GM23248 (cell line): ENCODE measurements at regions not wholly inside any gene's neighbourhood (a gene's known extent, or its start where the extent isn't known, plus 50 kb on each side); places are given as distances from the start of the nearest gene placed in this dataset.

Experiments
- DNase-seq: peaks from one replicate; pipeline ENCODE4 v3.0.0-alpha.2; 2015
- H2AFZ ChIP-seq: fragments of 200-600 bp; sonication (generic); 2 replicates; pipeline ENCODE4 v1.6.1; 2016; ENCODE audit warnings: antibody characterized with exemption
- H3F3A ChIP-seq: fragments of 200-600 bp; sonication (generic); 2 replicates; pipeline ENCODE4 v1.6.1; 2016; ENCODE audit warnings: mild to moderate bottlenecking, antibody characterized with exemption, mixed run types; ENCODE audit not compliant: insufficient read depth
- H3K27ac ChIP-seq: fragments of 200-600 bp; sonication (generic); 2 replicates; pipeline ENCODE4 v1.5.1; 2016; ENCODE audit warnings: mild to moderate bottlenecking
- H3K27me3 ChIP-seq: fragments of 200-600 bp; sonication (generic); replicated peaks from 2 replicates; pipeline ENCODE4 v1.6.1; 2016; ENCODE audit warnings: mild to moderate bottlenecking; ENCODE audit not compliant: insufficient read depth
- H3K36me3 ChIP-seq: fragments of 200-600 bp; sonication (generic); 2 replicates; pipeline ENCODE4 v1.6.1; 2016; ENCODE audit warnings: low read depth, mild to moderate bottlenecking
- H3K4me1 ChIP-seq: fragments of 200-600 bp; sonication (generic); 2 replicates; pipeline ENCODE4 v1.6.1; 2016; ENCODE audit warnings: mild to moderate bottlenecking; ENCODE audit not compliant: insufficient read depth
- H3K4me2 ChIP-seq: fragments of 200-600 bp; sonication (generic); one replicate; pipeline ENCODE4 v1.6.1; 2016; ENCODE audit warnings: mild to moderate bottlenecking; ENCODE audit not compliant: unreplicated experiment
- H3K4me3 ChIP-seq: fragments of 200-600 bp; sonication (generic); 2 replicates; pipeline ENCODE4 v1.5.1; 2016; ENCODE audit warnings: mild to moderate bottlenecking
- H3K79me2 ChIP-seq: fragments of 200-600 bp; sonication (generic); 2 replicates; pipeline ENCODE4 v1.6.1; 2016; ENCODE audit warnings: mild to moderate bottlenecking; ENCODE audit not compliant: insufficient read depth
- H3K9ac ChIP-seq: fragments of 200-600 bp; sonication (generic); 2 replicates; pipeline ENCODE4 v1.6.1; 2016; ENCODE audit warnings: mild to moderate bottlenecking
- H3K9me2 ChIP-seq: fragments of 200-600 bp; sonication (generic); 2 replicates; pipeline ENCODE4 v1.6.1; 2016; ENCODE audit warnings: mixed run types, mild to moderate bottlenecking, moderate library complexity; ENCODE audit not compliant: insufficient read depth
- H3K9me3 ChIP-seq: fragments of 200-600 bp; sonication (generic); one replicate; pipeline ENCODE4 v1.6.1; 2017; ENCODE audit warnings: low read depth
- H4K20me1 ChIP-seq: fragments of 200-600 bp; sonication (generic); 2 replicates; pipeline ENCODE4 v1.6.0; 2016; ENCODE audit not compliant: insufficient read depth
- EZH2 ChIP-seq: fragments of 200-600 bp; sonication (generic); IDR thresholded peaks from 2 replicates; pipeline ENCODE4 v1.6.1; 2018; ENCODE audit warnings: antibody characterized with exemption, mild to moderate bottlenecking; ENCODE audit not compliant: insufficient read depth, poor library complexity, severe bottlenecking
- EZH2phosphoT487 ChIP-seq: fragments of 200-600 bp; sonication (generic); IDR thresholded peaks from 2 replicates; pipeline ENCODE4 v1.6.1; 2018; ENCODE audit warnings: antibody characterized with exemption, moderate library complexity, mild to moderate bottlenecking, low read depth; ENCODE audit not compliant: insufficient read depth
- WGBS, 2 experiments: methylation state at CpG; one replicate each; pipeline ENCODE4 v1.1.6; 2015 to 2017; ENCODE audit warnings: low lambda C conversion rate in 2 of 2, low coverage in 1 of 2; ENCODE audit errors: missing lambda C conversion rate in 2 of 2; 5-methylcytosine and 5-hydroxymethylcytosine counted together
- in situ Hi-C: fragments of 300-500 bp; cut with MboI; formaldehyde crosslinking; loops from 2 replicates; pipeline ENCODE4 v1.15.0; 2020

GRCh38 chr3:116618138-116618537, 91.4 kb upstream of the TUSC7 start:
- Histone ChIP-seq H3K4me1 (no peaks in the 10 kb centered on the region), H3K27ac (no peak overlapping the region), H3K27me3 (no peaks in the 10 kb centered on the region), H3F3A (no peaks in the 10 kb centered on the region), H3K9me3 (no peaks in the 10 kb centered on the region), H3K4me3 (no peak overlapping the region), H3K9me2 (no peaks in the 10 kb centered on the region), H3K9ac (no peak overlapping the region), H3K79me2 (no peaks in the 10 kb centered on the region), H4K20me1 (no peaks in the 10 kb centered on the region), H3K4me2 (no peak overlapping the region), H2AFZ (no peak overlapping the region), H3K36me3 (no peaks in the 10 kb centered on the region)
- 34 to 37% methylated on average over 2 of the region's 2 CpGs for WGBS, 2 experiments
- in situ Hi-C loops, result no loop called here
- TF ChIP-seq EZH2phosphoT487 (no peak), EZH2 (no peak)
- DNase-seq, result no peak

GRCh38 chr3:116618930-116619329, 90.6 kb upstream of the TUSC7 start:
- Histone ChIP-seq H3K9me2 (no peaks in the 10 kb centered on the region), H4K20me1 (no peaks in the 10 kb centered on the region), H3K79me2 (no peaks in the 10 kb centered on the region), H3K27me3 (no peaks in the 10 kb centered on the region), H2AFZ (no peak overlapping the region), H3K4me1 (no peaks in the 10 kb centered on the region), H3K4me2 (no peak overlapping the region), H3K4me3 (no peak overlapping the region), H3K9ac (no peak overlapping the region), H3K9me3 (no peaks in the 10 kb centered on the region), H3F3A (no peaks in the 10 kb centered on the region), H3K27ac (no peak overlapping the region), H3K36me3 (no peaks in the 10 kb centered on the region)
- TF ChIP-seq EZH2, result no peak
- no peak for TF ChIP-seq EZH2phosphoT487
- DNase-seq, result no peak
- in situ Hi-C loops, result no loop called here
- 40 to 49% methylated on average over 2 of the region's 2 CpGs for WGBS, 2 experiments

- in situ Hi-C loops, result no loop called here
- H4K20me1 ChIP-seq, result no peaks in the 10 kb centered on the region
Observed at GRCh38 chr3:116630494-116630893, 79.1 kb upstream of the TUSC7 start.

GRCh38 chr3:116639641-116640040, 69.9 kb upstream of the TUSC7 start:
- WGBS, 2 experiments, result 20 to 27% methylated on average over 2 of the region's 2 CpGs
- H2AFZ ChIP-seq, result no peak overlapping the region

More at GRCh38 chr3:116630494-116630893, 79.1 kb upstream of the TUSC7 start:
- TF ChIP-seq EZH2 (no peak), EZH2phosphoT487 (no peak)
- no peaks in the 10 kb centered on the region for H3K79me2 ChIP-seq
- H3K9me2 ChIP-seq, result no peaks in the 10 kb centered on the region
- H2AFZ ChIP-seq, result no peak overlapping the region
- H3K27ac ChIP-seq, result no peak overlapping the region
- no peaks in the 10 kb centered on the region for H3K36me3 ChIP-seq
- no peaks in the 10 kb centered on the region for H3F3A ChIP-seq
- WGBS, 2 experiments, result 40 to 51% methylated on average over 4 of the region's 4 CpGs
- no peaks in the 10 kb centered on the region for H3K4me1 ChIP-seq
- no peak overlapping the region for H3K4me2 ChIP-seq
- H3K9ac ChIP-seq, result no peak overlapping the region
- H3K27me3 ChIP-seq, result no peaks in the 10 kb centered on the region
- no peak overlapping the region for H3K4me3 ChIP-seq
- DNase-seq, result no peak
- H3K9me3 ChIP-seq, result no peaks in the 10 kb centered on the region

GRCh38 chr3:116640109-116640508, 69.5 kb upstream of the TUSC7 start:
- in situ Hi-C loops, result no loop called here
- no peak overlapping the region for H2AFZ ChIP-seq

More at GRCh38 chr3:116639641-116640040, 69.9 kb upstream of the TUSC7 start:
- Histone ChIP-seq H3K4me2 (no peak overlapping the region), H4K20me1 (no peaks in the 10 kb centered on the region), H3K9me3 (no peaks in the 10 kb centered on the region), H3F3A (no peaks in the 10 kb centered on the region), H3K9ac (no peak overlapping the region), H3K4me3 (no peak overlapping the region), H3K27me3 (no peaks in the 10 kb centered on the region), H3K4me1 (no peaks in the 10 kb centered on the region), H3K36me3 (no peaks in the 10 kb centered on the region), H3K27ac (no peak overlapping the region), H3K9me2 (no peaks in the 10 kb centered on the region), H3K79me2 (no peaks in the 10 kb centered on the region)
- TF ChIP-seq EZH2 (no peak), EZH2phosphoT487 (no peak)
- DNase-seq, result no peak
- in situ Hi-C loops, result no loop called here

More at GRCh38 chr3:116640109-116640508, 69.5 kb upstream of the TUSC7 start:
- no peaks in the 10 kb centered on the region for H3K27me3 ChIP-seq
- no peak overlapping the region for H3K4me3 ChIP-seq
- no peak overlapping the region for H3K27ac ChIP-seq
- H3K9me3 ChIP-seq, result no peaks in the 10 kb centered on the region
- TF ChIP-seq EZH2 (no peak), EZH2phosphoT487 (no peak)
- H3K4me1 ChIP-seq, result no peaks in the 10 kb centered on the region
- no peaks in the 10 kb centered on the region for H3K9me2 ChIP-seq
- no peaks in the 10 kb centered on the region for H3K79me2 ChIP-seq
- H3K4me2 ChIP-seq, result no peak overlapping the region
- no peak for DNase-seq
- WGBS, 2 experiments, result 33 to 36% methylated on average over 3 of the region's 3 CpGs
- H3K9ac ChIP-seq, result no peak overlapping the region
- no peaks in the 10 kb centered on the region for H4K20me1 ChIP-seq
- H3K36me3 ChIP-seq, result no peaks in the 10 kb centered on the region
- no peaks in the 10 kb centered on the region for H3F3A ChIP-seq
